GM20000 (cell line): ENCODE measurements at regions not wholly inside any gene's neighbourhood (a gene's known extent, or its start where the extent isn't known, plus 50 kb on each side); places are given as distances from the start of the nearest gene placed in this dataset.

Experiments
- DNase-seq: peaks from one replicate; pipeline ENCODE4 v3.0.0; 2012; ENCODE audit warnings: low spot score
- CTCF ChIP-seq: IDR thresholded peaks from 2 replicates; pipeline ENCODE4 v1.5.1; 2012; ENCODE audit warnings: mild to moderate bottlenecking, control low read depth; ENCODE audit errors: extremely low read depth, missing control alignments

DNA sequence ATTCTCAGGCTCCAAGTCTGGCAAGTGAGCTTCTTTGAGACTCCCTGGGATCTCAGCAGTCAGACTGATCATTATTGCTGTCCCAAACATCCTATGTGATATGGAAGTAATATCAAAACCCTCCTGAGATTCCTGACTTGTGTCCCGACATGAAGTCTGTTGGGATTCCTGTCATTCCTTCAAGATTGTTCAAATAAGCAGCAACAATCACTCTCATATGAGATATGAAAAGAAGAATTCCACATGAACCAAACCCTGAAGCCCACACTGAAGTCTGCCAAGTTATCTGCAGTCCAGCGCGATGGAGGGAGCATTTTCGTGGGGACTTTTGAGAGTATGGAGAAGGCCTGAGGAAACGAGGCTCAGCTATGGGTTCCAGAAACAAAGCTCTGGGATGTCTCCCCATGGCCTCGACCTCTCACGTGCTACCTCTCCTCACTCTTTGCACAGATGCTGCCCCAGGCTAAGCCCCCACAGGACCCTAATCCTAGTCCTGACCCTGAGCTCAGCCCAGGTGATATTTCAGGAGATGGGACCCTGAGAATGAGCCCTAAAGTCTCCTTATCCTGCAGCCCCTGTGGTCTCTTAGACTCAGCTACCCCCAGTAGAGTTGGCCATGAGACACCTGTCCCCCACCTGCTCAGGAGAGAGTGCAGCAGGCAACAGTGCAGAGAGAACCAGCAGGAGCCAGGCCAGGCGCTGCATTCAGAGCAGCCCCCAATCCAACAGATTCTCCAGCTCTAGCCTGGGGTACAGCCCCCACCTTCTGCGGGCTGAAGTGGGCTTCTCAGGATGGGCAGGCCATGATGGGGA lies 100.2 kb downstream of the GGTLC2 start:
- no peak for TF ChIP-seq CTCF
- no peak for DNase-seq

DNA sequence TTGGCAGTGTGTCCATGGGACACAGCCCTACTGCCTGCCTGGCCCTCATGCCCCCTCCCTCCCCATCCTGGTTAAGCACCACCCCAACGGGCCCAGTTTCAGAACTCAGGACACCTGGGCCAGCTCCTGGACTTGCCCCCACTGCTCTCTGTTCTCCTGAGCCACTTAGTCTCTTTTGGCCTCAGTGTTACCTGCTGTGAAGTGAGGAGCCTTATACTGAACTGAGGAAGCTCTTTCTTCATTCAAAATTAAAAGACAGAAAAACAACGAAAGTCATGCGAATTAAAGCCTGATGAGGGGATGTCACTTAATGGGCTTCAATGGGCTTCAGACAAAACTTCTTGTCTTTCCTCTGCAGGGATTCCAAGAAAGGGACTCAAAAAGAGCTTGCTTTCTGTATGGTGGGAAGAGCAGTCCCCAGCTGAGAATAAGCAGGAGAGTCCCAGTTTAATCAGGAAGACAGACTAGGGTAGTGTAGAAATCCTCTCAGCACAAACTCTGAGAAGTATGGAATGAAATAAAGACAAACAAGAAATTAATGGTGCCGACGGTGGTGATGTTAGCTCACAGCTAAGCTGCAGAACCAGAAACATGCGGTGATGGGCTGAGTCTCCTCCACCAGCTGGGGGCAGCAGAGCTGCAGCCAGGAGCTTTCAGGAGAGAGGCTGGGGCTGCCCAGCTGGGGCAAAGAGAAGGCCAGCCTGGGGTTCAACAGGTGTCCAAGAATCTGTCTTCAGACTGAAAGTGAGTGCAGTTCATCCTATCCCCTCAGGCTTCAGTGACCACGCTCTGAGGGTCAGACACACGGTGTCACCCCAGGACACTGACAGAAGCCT lies 101.0 kb downstream of the GGTLC2 start:
- peak; percentile 46 for DNase-seq
- TF ChIP-seq CTCF, result peak; percentile 81

DNA sequence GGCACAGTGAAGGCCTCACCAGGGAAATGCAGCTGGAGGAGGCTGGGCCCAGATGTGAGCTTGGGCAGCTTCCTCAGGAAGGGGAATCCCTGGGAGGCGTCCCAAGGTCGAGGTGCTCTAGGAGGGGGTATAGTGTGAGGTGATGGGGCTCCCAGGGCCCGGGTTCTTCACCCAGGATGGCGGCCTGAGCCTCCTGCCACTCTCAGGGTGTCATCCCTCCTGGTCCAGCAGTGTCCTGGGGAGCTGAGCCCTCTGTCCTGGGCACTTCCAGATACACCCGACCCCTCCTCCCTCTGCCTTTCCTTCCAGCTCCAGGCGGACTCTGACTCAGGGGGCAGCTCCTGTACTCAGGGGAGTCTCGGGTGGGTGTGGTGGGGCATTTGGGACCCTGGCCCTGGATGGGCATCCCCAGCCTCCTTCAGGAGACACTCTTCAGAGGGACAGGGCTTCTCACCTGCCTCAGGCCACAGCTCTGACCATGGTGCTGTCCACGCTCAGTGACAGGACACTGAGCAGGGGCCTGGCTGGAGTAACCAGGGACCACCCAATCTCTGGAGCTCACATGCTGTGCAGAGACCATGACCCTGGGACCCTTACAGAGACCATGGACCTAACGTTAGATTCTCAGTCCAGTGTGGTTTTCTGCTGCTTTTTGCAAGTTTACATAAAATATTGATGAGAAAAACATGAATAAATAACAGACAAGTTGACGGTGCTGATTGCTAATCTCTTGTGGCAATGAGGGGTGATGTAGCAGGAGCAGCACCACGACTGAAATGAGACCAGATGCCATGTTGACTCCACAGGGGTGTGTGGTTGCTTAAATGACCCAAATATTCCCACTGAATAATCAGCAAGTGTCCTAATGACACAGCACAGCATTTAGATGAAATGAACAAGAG lies 101.9 kb downstream of the GGTLC2 start:
- DNase-seq, result no peak
- TF ChIP-seq CTCF, result no peak

DNA sequence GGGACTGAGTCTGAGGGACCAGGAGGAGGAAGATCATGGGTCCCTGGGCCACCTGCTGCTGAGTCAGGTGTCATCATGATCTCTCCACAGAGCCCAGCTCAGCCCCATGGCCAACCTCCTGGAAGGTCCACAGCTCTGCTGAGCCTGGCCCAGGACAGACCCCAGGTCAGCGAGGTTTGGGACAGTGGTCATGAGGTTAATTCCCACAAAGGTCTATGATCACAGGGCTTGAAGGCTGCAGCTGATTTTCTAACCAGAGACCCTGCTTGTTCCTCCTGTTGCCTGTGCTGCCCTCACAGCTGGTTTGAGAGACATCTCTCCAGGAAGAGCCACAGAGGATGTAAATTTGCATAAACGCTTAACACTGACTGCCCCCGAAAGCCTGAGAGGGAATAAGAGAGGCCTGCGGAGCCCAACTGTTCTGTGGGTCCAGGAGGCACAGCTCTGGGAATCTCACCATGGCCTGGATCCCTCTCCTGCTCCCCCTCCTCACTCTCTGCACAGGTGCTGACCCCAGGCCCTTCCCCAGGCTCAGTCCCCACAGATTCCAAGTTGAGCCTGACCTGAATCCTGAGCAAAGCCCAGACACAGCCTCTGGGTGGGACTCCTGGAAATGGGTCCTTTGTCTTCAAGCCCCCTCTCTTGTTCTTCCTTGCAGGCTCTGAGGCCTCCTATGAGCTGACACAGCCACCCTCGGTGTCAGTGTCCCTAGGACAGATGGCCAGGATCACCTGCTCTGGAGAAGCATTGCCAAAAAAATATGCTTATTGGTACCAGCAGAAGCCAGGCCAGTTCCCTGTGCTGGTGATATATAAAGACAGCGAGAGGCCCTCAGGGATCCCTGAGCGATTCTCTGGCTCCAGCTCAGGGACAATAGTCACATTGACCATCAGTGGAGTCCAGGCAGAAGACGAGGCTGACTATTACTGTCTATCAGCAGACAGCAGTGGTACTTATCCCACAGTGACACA lies 102.8 kb downstream of the GGTLC2 start:
- DNase-seq, result no peak

GRCh38 chr22:22748297-22748743 lies 103.9 kb downstream of the GGTLC2 start:
- DNase-seq, result peak; percentile 41
- TF ChIP-seq CTCF, result peak; percentile 88

More for the DNA sequence above, 102.8 kb downstream of the GGTLC2 start:
- TF ChIP-seq CTCF, result no peak

DNA sequence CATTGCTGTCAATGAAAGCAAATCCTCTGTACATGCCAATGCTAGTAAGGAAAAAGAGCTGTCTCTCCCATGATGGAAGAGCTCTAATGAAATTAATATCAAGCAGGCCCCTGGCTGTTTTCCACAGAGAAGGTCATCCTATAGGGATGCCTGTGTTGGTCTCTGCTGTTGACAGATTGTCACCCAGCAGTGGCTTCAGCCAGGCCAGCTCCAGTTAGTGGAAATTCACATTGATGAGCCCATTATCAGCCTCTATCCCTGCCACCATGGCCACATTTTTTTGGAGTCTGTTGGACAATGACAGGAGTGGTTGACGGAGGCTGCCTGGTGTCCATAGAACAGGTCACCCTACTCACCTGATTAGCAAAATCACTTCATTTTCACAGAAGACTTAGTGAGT lies 104.3 kb downstream of the GGTLC2 start:
- no peak for DNase-seq
- no peak for TF ChIP-seq CTCF
